Heart left ventricle (tissue), 13 donors: ENCODE measurements at regions not wholly inside any gene's neighbourhood (a gene's known extent, or its start where the extent isn't known, plus 50 kb on each side); places are given as distances from the start of the nearest gene placed in this dataset.

Experiments
- POLR2A ChIP-seq, 2 donors: fragments of 450-650 bp; IDR thresholded peaks; one replicate each; pipeline ENCODE4 v1.6.1; 2017; ENCODE audit warnings: antibody characterized with exemption in 2 of 2, mild to moderate bottlenecking in 2 of 2, moderate library complexity in 2 of 2
- TF ChIP-seq, protein P1 (sequence below), 12 donors: fragments of 200-600 bp; sonication (generic) in 4 of 12; IDR thresholded peaks; one replicate each; pipeline versions ENCODE4 v1.5.0 to v1.8.0; 2018 to 2022; ENCODE audit warnings: antibody characterized with exemption in 12 of 12, mild to moderate bottlenecking in 5 of 12
- donor health status: ischemic (EF 13 %, LVEDD 7.1; RV severe dilation, severe dysfunction).
- donor health status: DM: no; HTN: yes; CAD: no.
- donor health status: DM: no; HTN: no; CAD: no.
- donor health status: ischemic (EF 25% LVEDD 6.9; RV normal size, moderate dysfunction).
- donor health status: ischemic (EF 25% LVEDD 5.7; RV mildly dilated, moderate dysfunction).
- donor health status: ischemic (EF 35%, LVEDD 5.7; RV mildly dilated, moderate dysfunction).
- donor health status: nonischemic (EF 11% LVEDD 7.7; RV severe dilation, severe dysfunction).
- donor health status: DM: yes; HTN: yes; CAD: no.
- donor health status: PGD.
- donor health status: ischemic (EF 29% LVEDD 5.4; RV normal size, mild dysfunction).
- donor health status: nonischemic (EF 23%, LVEDD 6.1; RV moderate dilation, normal function).

DNA sequence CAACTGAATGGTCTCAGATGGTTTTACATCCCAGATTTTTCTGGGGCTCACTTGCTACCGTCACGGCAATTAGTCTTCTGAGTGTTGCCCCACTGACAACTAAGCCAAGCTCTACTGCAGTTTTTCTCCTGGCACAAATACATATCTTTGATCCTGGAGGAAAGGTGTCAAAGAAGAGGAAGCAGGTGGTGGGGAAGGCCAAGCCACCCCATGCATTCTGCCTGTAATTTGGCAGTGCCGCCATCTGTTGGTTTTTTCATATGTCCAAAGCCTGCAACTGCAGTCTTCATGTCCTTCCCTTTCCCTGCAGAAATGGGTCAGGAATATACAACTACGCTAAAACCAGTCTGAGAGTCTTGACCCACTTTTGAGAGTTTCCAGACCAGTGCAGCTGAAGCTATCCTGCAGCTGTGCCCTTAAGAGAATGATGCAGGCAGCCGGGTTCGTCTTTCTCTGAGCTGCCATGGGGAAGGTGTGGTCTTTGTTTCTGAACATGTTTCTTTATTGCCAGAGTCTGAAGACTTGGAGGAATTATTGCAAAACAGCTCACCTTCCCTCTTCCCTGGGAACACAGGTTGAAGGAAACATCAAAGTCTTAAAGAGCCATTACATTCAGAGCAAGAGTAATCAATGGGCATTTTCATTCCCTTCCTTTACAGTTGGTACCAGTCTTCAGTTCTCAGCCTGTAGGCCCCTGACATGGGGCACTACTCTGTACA is 71.8 kb upstream of the ATL2 start:
- TF ChIP-seq, protein P1, sequence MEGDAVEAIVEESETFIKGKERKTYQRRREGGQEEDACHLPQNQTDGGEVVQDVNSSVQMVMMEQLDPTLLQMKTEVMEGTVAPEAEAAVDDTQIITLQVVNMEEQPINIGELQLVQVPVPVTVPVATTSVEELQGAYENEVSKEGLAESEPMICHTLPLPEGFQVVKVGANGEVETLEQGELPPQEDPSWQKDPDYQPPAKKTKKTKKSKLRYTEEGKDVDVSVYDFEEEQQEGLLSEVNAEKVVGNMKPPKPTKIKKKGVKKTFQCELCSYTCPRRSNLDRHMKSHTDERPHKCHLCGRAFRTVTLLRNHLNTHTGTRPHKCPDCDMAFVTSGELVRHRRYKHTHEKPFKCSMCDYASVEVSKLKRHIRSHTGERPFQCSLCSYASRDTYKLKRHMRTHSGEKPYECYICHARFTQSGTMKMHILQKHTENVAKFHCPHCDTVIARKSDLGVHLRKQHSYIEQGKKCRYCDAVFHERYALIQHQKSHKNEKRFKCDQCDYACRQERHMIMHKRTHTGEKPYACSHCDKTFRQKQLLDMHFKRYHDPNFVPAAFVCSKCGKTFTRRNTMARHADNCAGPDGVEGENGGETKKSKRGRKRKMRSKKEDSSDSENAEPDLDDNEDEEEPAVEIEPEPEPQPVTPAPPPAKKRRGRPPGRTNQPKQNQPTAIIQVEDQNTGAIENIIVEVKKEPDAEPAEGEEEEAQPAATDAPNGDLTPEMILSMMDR (IDR thresholded peaks at IDR 0.05): no peak
- no peak for TF ChIP-seq POLR2A (IDR thresholded peaks at IDR 0.05)
